ENCODE measurements at regions not wholly inside any gene's neighbourhood (a gene's known extent, or its start where the extent isn't known, plus 50 kb on each side); places are given as distances from the start of the nearest gene placed in this dataset.

DNA sequence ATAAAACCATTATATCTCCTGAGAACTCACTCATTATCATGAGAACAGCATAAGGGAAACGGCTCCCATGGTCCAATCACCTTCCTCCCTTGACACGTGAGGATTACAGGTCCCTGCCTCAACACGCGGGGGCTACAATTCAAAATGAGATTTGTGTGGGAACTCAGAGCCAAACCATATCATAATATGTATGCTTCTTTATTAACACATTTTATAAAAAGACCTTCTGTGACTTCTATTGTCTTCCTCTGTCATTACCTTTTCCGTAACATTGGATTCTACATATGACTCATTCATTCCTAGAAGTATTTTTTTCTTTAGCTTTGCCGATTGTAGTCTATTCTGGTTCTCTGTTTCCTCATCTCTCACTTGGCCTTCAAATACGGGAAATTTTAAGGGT is 267.2 kb upstream of the ROBO1 start:
- TF ChIP-seq, protein P1, sequence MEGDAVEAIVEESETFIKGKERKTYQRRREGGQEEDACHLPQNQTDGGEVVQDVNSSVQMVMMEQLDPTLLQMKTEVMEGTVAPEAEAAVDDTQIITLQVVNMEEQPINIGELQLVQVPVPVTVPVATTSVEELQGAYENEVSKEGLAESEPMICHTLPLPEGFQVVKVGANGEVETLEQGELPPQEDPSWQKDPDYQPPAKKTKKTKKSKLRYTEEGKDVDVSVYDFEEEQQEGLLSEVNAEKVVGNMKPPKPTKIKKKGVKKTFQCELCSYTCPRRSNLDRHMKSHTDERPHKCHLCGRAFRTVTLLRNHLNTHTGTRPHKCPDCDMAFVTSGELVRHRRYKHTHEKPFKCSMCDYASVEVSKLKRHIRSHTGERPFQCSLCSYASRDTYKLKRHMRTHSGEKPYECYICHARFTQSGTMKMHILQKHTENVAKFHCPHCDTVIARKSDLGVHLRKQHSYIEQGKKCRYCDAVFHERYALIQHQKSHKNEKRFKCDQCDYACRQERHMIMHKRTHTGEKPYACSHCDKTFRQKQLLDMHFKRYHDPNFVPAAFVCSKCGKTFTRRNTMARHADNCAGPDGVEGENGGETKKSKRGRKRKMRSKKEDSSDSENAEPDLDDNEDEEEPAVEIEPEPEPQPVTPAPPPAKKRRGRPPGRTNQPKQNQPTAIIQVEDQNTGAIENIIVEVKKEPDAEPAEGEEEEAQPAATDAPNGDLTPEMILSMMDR (IDR thresholded peaks at IDR 0.05) = no peak
- TF ChIP-seq TCF7L2 (IDR thresholded peaks at IDR 0.05; ENCODE audit: low read depth, low read length) = no peak

All from Panc1 (cell line).